ENCODE measurements at regions not wholly inside any gene's neighbourhood (a gene's known extent, or its start where the extent isn't known, plus 50 kb on each side); places are given as distances from the start of the nearest gene placed in this dataset.

DNA sequence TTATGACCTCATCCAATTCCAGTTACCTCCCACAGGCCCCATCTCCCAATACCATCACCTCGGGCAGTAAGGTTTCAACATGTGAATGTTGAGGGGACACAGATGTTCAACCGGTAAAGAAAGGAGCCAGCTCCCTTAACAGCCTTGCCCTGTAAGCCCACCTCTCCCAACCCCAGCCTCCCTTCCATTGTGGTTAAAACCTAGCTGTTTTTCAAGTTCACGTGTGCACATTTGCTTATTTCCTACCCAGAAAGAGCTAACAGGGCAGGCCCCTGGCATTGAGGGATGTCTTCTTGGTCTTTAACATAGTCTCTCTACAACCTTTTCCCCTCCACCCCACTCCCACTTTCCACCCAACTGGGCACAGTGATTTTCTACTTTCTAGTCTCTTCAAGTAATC is 385.7 kb downstream of the FBXW7 start:
- no peak for TF ChIP-seq MXI1 (IDR thresholded peaks at IDR 0.05; ENCODE audit: low read depth, low read length)
- TF ChIP-seq GABPA (IDR thresholded peaks at IDR 0.05; ENCODE audit: low read depth), result no peak
- no peak for TF ChIP-seq YBX1 (IDR thresholded peaks at IDR 0.05)
- TF ChIP-seq SMAD5 (IDR thresholded peaks at IDR 0.05; ENCODE audit: low read depth), result no peak
- TF ChIP-seq POLR2A (IDR thresholded peaks at IDR 0.05; ENCODE audit: low read depth, low read length), result no peak
- no peak for TF ChIP-seq IKZF1 (conservative IDR thresholded peaks at IDR 0.05)
- no peak for TF ChIP-seq BHLHE40 (IDR thresholded peaks at IDR 0.05; ENCODE audit: borderline replicate concordance in 1 of 2, low read depth in 2 of 2, low read length in 1 of 2)
- 6% methylated on average over 3 of the region's 3 CpGs for WGBS (ENCODE audit: insufficient coverage, insufficient replicate concordance, low lambda C conversion rate, missing lambda C conversion rate)
- FAIRE-seq (no peak), DNase-seq (ENCODE audit: low read depth, low spot score) (no peak), ATAC-seq (no peak)
- Histone ChIP-seq H3K79me2 (ENCODE audit: control insufficient read depth, insufficient read depth, low read length) (no peaks in the 10 kb centered on the region), H4K20me1 (ENCODE audit: control insufficient read depth, insufficient read depth) (no peaks in the 10 kb centered on the region), H3K27me3 (replicated peaks in 1 of 2; ENCODE audit: control insufficient read depth in 2 of 2, insufficient read depth in 2 of 2, low read length in 1 of 2) (no peaks in the 10 kb centered on the region), H3K4me1 (ENCODE audit: control insufficient read depth, insufficient read depth, low read length) (no peaks in the 10 kb centered on the region), H3K4me3 (no peak overlapping the region), H3K9ac (ENCODE audit: control insufficient read depth, insufficient read depth, low read length) (no peak overlapping the region), H3K27ac (ENCODE audit: control insufficient read depth, insufficient read depth) (no peak overlapping the region), H3K36me3 (ENCODE audit: control insufficient read depth in 2 of 2, insufficient read depth in 2 of 2, low read length in 1 of 2) (no peaks in the 10 kb centered on the region), H3K9me3 (replicated peaks; ENCODE audit: control insufficient read depth, insufficient read depth, low read length) (peaks cover 3% of the 10 kb centered on the region; the same call in 2 of the 3 replicates), H2AFZ (ENCODE audit: control insufficient read depth, low read depth, low read length) (no peak overlapping the region), H3K4me2 (ENCODE audit: control insufficient read depth, insufficient read depth) (no peak overlapping the region)
- BruUV-seq (replicated peaks), result no TSS peak
- in situ Hi-C loops (cut with MboI) (no loop called here), intact Hi-C loops (cut with micrococcal nuclease; ENCODE audit: unreplicated experiment) (no loop called here)
- ChIA-PET RAD21 (ENCODE audit: unreplicated experiment) (no interaction called here), CTCF (no interaction called here), SMC1A (ENCODE audit: uncharacterized antibody, unreplicated experiment) (interaction anchor here (0.8 to 1.2 kb wide), 3 partner anchors 21 to 369 kb away, joined by 3 read pairs; no protein-coding TSS in a partner anchor), POLR2A (interaction anchor here (0.5 kb wide), 1 partner anchor 124 kb away, joined by 3 read pairs; no protein-coding TSS in a partner anchor)

DNA sequence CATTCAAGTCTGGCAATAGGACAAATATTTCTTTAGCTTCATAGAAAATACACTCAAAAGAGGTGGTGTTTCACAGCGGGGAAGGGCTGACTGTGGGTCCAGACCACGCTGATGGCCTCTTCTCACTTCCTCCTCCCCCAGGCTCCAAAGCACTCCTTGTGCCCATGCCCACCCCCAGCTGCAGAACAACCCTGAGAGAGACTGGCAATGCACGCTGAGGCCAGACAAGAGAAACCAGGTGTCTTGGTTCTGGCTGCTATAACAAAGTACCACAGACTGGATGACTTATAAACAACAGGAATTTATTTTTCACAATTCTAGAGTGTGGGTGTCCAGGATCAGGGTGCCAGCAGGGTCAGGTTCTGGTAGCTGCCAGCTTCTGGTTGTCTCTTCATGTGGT is 386.1 kb downstream of the FBXW7 start:
- SMC1A ChIA-PET (ENCODE audit: uncharacterized antibody, unreplicated experiment), result interaction anchor here (0.8 to 1.2 kb wide), 3 partner anchors 22 to 368 kb away, joined by 3 read pairs; no protein-coding TSS in a partner anchor
- no peak for DNase-seq (ENCODE audit: low read depth, low spot score)
- no peak for ATAC-seq
- POLR2A ChIA-PET, result interaction anchor here (0.5 kb wide), 1 partner anchor 125 kb away, joined by 3 read pairs; no protein-coding TSS in a partner anchor
- no peak for FAIRE-seq
- WGBS (ENCODE audit: insufficient coverage, insufficient replicate concordance, low lambda C conversion rate, missing lambda C conversion rate), result 2% methylated on average over 3 of the region's 3 CpGs
- in situ Hi-C loops (cut with MboI) (no loop called here), intact Hi-C loops (cut with micrococcal nuclease; ENCODE audit: unreplicated experiment) (no loop called here)
- Histone ChIP-seq H2AFZ (ENCODE audit: control insufficient read depth, low read depth, low read length) (no peak overlapping the region), H3K4me1 (ENCODE audit: control insufficient read depth, insufficient read depth, low read length) (no peaks in the 10 kb centered on the region), H3K4me3 (no peak overlapping the region), H3K36me3 (ENCODE audit: control insufficient read depth in 2 of 2, insufficient read depth in 2 of 2, low read length in 1 of 2) (no peaks in the 10 kb centered on the region), H3K9ac (ENCODE audit: control insufficient read depth, insufficient read depth, low read length) (no peak overlapping the region), H3K79me2 (ENCODE audit: control insufficient read depth, insufficient read depth, low read length) (no peaks in the 10 kb centered on the region), H3K4me2 (ENCODE audit: control insufficient read depth, insufficient read depth) (no peak overlapping the region), H4K20me1 (ENCODE audit: control insufficient read depth, insufficient read depth) (no peaks in the 10 kb centered on the region), H3K27me3 (replicated peaks in 1 of 2; ENCODE audit: control insufficient read depth in 2 of 2, insufficient read depth in 2 of 2, low read length in 1 of 2) (no peaks in the 10 kb centered on the region), H3K9me3 (replicated peaks; ENCODE audit: control insufficient read depth, insufficient read depth, low read length) (peaks cover 3% of the 10 kb centered on the region; the same call in 2 of the 3 replicates), H3K27ac (ENCODE audit: control insufficient read depth, insufficient read depth) (no peak overlapping the region)
- RAD21 ChIA-PET (ENCODE audit: unreplicated experiment), result no interaction called here
- TF ChIP-seq MXI1 (IDR thresholded peaks at IDR 0.05; ENCODE audit: low read depth, low read length), result no peak
- CTCF ChIA-PET, result no interaction called here
- no TSS peak for BruUV-seq (replicated peaks)

Measured in GM12878 (cell line).